Fibroblast of lung (primary cell): ENCODE measurements at regions not wholly inside any gene's neighbourhood (a gene's known extent, or its start where the extent isn't known, plus 50 kb on each side); places are given as distances from the start of the nearest gene placed in this dataset.

ENCODE experiments used
- DNase-seq, 2 donors: peaks; one replicate each; pipeline versions ENCODE4 v3.0.0 to v3.0.0-alpha.2; 2010; ENCODE audit warnings: low read depth in 2 of 2
- H2AFZ ChIP-seq: 2 replicates; pipeline ENCODE4 v1.5.1; 2012; ENCODE audit warnings: low read length, control low read depth, inconsistent platforms
- H3K27ac ChIP-seq: 2 replicates; pipeline ENCODE4 v1.5.1; 2011; ENCODE audit warnings: low read length, control low read depth; ENCODE audit not compliant: insufficient read depth
- H3K27me3 ChIP-seq: 2 replicates; pipeline ENCODE4 v1.5.1; 2011; ENCODE audit warnings: mild to moderate bottlenecking, low read length; ENCODE audit not compliant: control insufficient read depth, insufficient read depth
- H3K36me3 ChIP-seq: 2 replicates; pipeline ENCODE4 v1.5.1; 2011; ENCODE audit warnings: low read length; ENCODE audit not compliant: control insufficient read depth, insufficient read depth
- H3K4me1 ChIP-seq: 2 replicates; pipeline ENCODE4 v1.5.1; 2011; ENCODE audit warnings: low read length; ENCODE audit not compliant: control insufficient read depth, insufficient read depth; ENCODE audit errors: extremely low read depth
- H3K4me2 ChIP-seq: 2 replicates; pipeline ENCODE4 v1.5.1; 2011; ENCODE audit warnings: low read length, control low read depth; ENCODE audit not compliant: insufficient read depth; ENCODE audit errors: extremely low read depth
- H3K4me3 ChIP-seq, 4 experiments: fragments of 200-600 bp in 1 of 4; sonication (generic) in 1 of 4; replicated peaks in 1 of 4; 2 replicates each; pipeline ENCODE4 v1.5.1; 2011 to 2016; ENCODE audit warnings: low read length in 4 of 4, low read depth in 3 of 4, mild to moderate bottlenecking in 3 of 4, control low read depth in 2 of 4, inconsistent platforms in 1 of 4, mixed read lengths in 1 of 4; ENCODE audit not compliant: insufficient read depth in 1 of 4; ENCODE audit errors: control extremely low read depth in 1 of 4
- H3K79me2 ChIP-seq: 2 replicates; pipeline ENCODE4 v1.5.1; 2012; ENCODE audit warnings: mild to moderate bottlenecking, low read length, inconsistent platforms; ENCODE audit not compliant: control insufficient read depth, insufficient read depth
- H3K9ac ChIP-seq: 2 replicates; pipeline ENCODE4 v1.5.1; 2011; ENCODE audit warnings: mild to moderate bottlenecking, low read length, control low read depth; ENCODE audit not compliant: insufficient read depth
- H3K9me3 ChIP-seq: 2 replicates; pipeline ENCODE4 v1.5.1; 2012; ENCODE audit warnings: low read depth, low read length; ENCODE audit not compliant: control insufficient read depth, insufficient read depth
- H4K20me1 ChIP-seq: 2 replicates; pipeline ENCODE4 v1.5.1; 2011; ENCODE audit warnings: low read length; ENCODE audit not compliant: control insufficient read depth, insufficient read depth; ENCODE audit errors: extremely low read depth
- CTCF ChIP-seq, 2 donors: IDR thresholded peaks in 1 of 2; conservative IDR thresholded peaks in 1 of 2; 1 replicate in 1 of 2; 2 replicates in 1 of 2; pipeline ENCODE4 v1.5.1; 2011 to 2012; ENCODE audit warnings: low read length in 2 of 2, control low read depth in 1 of 2, inconsistent platforms in 1 of 2, low read depth in 1 of 2, mild to moderate bottlenecking in 1 of 2
- EZH2 ChIP-seq: IDR thresholded peaks from 2 replicates; pipeline ENCODE4 v1.5.1; 2012; ENCODE audit warnings: low read length, control low read depth, mild to moderate bottlenecking; ENCODE audit errors: missing control alignments

- H3K4me1 ChIP-seq = no peaks in the 10 kb centered on the region
Observed at GRCh38 chr3:34882764-34883163, 756.6 kb upstream of the ARPP21 start.

GRCh38 chr3:34884007-34884406 lies 755.3 kb upstream of the ARPP21 start:
- Histone ChIP-seq H3K9ac (no peak overlapping the region), H3K36me3 (no peaks in the 10 kb centered on the region), H3K4me3 (no peak overlapping the region), H3K9me3 (no peaks in the 10 kb centered on the region), H2AFZ (no peak overlapping the region), H3K27ac (no peak overlapping the region), H3K27me3 (no peaks in the 10 kb centered on the region), H3K4me1 (no peaks in the 10 kb centered on the region), H3K79me2 (no peaks in the 10 kb centered on the region), H4K20me1 (no peaks in the 10 kb centered on the region), H3K4me2 (no peak overlapping the region)
- no peak for DNase-seq
- TF ChIP-seq EZH2 (no peak), CTCF (conservative IDR thresholded peaks at IDR 0.05 in 1 of 2, IDR thresholded peaks at IDR 0.05 in 1 of 2; ENCODE audit: low read depth in 1 of 2, low read length in 2 of 2) (no peak)

More at GRCh38 chr3:34882764-34883163, 756.6 kb upstream of the ARPP21 start:
- DNase-seq = no peak
- Histone ChIP-seq H3K79me2 (no peaks in the 10 kb centered on the region), H3K4me2 (no peak overlapping the region), H3K9me3 (no peaks in the 10 kb centered on the region), H3K4me3 (no peak overlapping the region), H3K27me3 (no peaks in the 10 kb centered on the region), H2AFZ (no peak overlapping the region), H3K36me3 (no peaks in the 10 kb centered on the region), H4K20me1 (no peaks in the 10 kb centered on the region), H3K9ac (no peak overlapping the region), H3K27ac (no peak overlapping the region)
- TF ChIP-seq CTCF (conservative IDR thresholded peaks at IDR 0.05 in 1 of 2, IDR thresholded peaks at IDR 0.05 in 1 of 2; ENCODE audit: low read depth in 1 of 2, low read length in 2 of 2) = no peak
- TF ChIP-seq EZH2 = no peak

- Histone ChIP-seq H3K27ac (no peak overlapping the region), H3K4me3 (no peak overlapping the region), H3K36me3 (no peaks in the 10 kb centered on the region), H3K9ac (no peak overlapping the region), H2AFZ (no peak overlapping the region), H3K4me1 (no peaks in the 10 kb centered on the region), H4K20me1 (no peaks in the 10 kb centered on the region), H3K9me3 (no peaks in the 10 kb centered on the region), H3K79me2 (no peaks in the 10 kb centered on the region), H3K4me2 (no peak overlapping the region), H3K27me3 (no peaks in the 10 kb centered on the region)
- DNase-seq = no peak
- TF ChIP-seq EZH2 (no peak), CTCF (conservative IDR thresholded peaks at IDR 0.05 in 1 of 2, IDR thresholded peaks at IDR 0.05 in 1 of 2; ENCODE audit: low read depth in 1 of 2, low read length in 2 of 2) (no peak)
Observed at GRCh38 chr3:34886443-34886842, 752.9 kb upstream of the ARPP21 start.
